ENCODE measurements at regions not wholly inside any gene's neighbourhood (a gene's known extent, or its start where the extent isn't known, plus 50 kb on each side); places are given as distances from the start of the nearest gene placed in this dataset.

DNA sequence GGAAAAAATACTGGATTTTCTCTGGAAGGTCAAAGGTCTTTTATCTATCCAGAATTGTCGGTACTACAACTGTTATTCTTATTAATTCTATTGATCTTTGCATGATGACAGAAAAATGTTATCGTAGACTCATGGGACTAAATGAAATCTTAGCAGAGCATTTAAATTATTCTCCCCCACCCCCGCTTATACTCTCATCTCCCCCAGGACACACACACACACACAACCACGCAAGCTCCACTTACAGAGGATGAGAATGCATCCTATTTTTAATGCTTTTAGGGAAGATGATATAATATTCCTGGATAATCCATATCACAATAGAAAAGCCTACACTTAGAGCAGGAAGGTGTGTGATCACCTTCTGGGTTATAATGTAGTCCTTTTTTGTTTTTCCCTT is 91.9 kb upstream of the STARD13 start (continued):
- TF ChIP-seq ZNF263 (CRISPR knock-in tag; IDR thresholded peaks at IDR 0.05; ENCODE audit: low read depth) = no peak

DNA sequence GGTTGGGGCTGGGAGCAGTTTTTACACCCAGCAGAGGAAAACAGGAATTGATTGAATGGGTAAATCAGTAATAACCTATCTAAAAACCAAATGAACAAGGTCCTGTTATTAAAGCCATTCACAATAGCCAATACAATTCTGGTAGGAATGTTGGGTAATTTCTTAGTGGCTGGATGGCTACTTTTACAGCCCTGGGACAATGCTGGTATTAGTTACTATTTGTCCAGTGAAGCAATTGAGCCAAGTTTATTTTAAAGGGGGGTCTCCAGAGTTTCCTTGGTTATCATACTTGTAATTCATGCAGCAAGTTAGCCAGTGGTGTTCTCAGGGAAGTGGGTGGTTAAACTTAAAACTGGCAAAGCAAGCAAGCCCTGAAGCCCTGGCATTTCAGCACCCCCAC is 92.3 kb upstream of the STARD13 start:
- Mint-ChIP-seq H3K4me3 (no peak overlapping the region), H3K36me3 (no peaks in the 10 kb centered on the region), H3K9me3 (no peaks in the 10 kb centered on the region), H3K4me1 (peaks cover 16% of the 10 kb centered on the region), H3K27ac (no peak overlapping the region), H3K27me3 (ENCODE audit: low read depth) (no peaks in the 10 kb centered on the region)
- ChIA-PET POLR2A (no interaction called here), CTCF (no interaction called here)
- ATAC-seq (no peak), DNase-seq (ENCODE audit: low spot score) (no peak)
- TF ChIP-seq ZNF671 (CRISPR knock-in tag; IDR thresholded peaks at IDR 0.05) (no peak), ZNF263 (CRISPR knock-in tag; IDR thresholded peaks at IDR 0.05; ENCODE audit: low read depth) (no peak), OVOL2 (CRISPR knock-in tag; IDR thresholded peaks at IDR 0.05; ENCODE audit: borderline replicate concordance) (no peak), ZNF232 (CRISPR knock-in tag; IDR thresholded peaks at IDR 0.05) (no peak)
- TF ChIP-seq, protein P1, sequence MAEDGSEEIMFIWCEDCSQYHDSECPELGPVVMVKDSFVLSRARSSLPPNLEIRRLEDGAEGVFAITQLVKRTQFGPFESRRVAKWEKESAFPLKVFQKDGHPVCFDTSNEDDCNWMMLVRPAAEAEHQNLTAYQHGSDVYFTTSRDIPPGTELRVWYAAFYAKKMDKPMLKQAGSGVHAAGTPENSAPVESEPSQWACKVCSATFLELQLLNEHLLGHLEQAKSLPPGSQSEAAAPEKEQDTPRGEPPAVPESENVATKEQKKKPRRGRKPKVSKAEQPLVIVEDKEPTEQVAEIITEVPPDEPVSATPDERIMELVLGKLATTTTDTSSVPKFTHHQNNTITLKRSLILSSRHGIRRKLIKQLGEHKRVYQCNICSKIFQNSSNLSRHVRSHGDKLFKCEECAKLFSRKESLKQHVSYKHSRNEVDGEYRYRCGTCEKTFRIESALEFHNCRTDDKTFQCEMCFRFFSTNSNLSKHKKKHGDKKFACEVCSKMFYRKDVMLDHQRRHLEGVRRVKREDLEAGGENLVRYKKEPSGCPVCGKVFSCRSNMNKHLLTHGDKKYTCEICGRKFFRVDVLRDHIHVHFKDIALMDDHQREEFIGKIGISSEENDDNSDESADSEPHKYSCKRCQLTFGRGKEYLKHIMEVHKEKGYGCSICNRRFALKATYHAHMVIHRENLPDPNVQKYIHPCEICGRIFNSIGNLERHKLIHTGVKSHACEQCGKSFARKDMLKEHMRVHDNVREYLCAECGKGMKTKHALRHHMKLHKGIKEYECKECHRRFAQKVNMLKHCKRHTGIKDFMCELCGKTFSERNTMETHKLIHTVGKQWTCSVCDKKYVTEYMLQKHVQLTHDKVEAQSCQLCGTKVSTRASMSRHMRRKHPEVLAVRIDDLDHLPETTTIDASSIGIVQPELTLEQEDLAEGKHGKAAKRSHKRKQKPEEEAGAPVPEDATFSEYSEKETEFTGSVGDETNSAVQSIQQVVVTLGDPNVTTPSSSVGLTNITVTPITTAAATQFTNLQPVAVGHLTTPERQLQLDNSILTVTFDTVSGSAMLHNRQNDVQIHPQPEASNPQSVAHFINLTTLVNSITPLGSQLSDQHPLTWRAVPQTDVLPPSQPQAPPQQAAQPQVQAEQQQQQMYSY (CRISPR knock-in tag; IDR thresholded peaks at IDR 0.05) = no peak

DNA sequence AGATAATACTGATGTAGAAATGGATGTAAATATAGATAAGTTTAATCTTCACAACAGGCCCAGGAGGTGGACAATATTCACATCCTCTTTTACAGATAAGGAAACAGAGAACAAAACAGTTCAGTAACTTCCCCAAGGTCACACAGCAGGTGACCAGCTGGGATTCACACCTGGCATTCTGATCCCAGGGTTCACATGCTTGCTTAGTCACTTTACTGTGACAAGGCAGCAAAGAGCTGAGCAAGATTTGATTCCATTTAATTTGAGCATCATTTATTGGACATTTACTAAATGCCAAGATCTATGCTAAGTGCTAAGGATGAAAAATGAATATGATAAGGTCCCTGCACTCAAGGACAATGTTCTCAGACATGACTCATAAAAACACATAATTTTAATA is 94.1 kb upstream of the STARD13 start:
- Mint-ChIP-seq H3K27me3 (ENCODE audit: low read depth) (no peaks in the 10 kb centered on the region), H3K4me1 (peaks cover 26% of the 10 kb centered on the region), H3K9me3 (no peaks in the 10 kb centered on the region), H3K4me3 (no peak overlapping the region), H3K36me3 (no peaks in the 10 kb centered on the region), H3K27ac (peak overlapping the region; percentile 49; the same call in 1 of the 2 replicates)
- ChIA-PET CTCF (interaction anchor here (0.5 to 0.7 kb wide), 2 partner anchors 12 to 1948 kb away, joined by 3 read pairs; no protein-coding TSS in a partner anchor), POLR2A (interaction anchor here (0.5 kb wide), 1 partner anchor 29 kb away, joined by 3 read pairs; no protein-coding TSS in a partner anchor)
- ATAC-seq (no peak), DNase-seq (ENCODE audit: low spot score) (peak; percentile 18)
- no peak for TF ChIP-seq SMAD4 (CRISPR knock-in tag; IDR thresholded peaks at IDR 0.05)
- TF ChIP-seq, protein P2, sequence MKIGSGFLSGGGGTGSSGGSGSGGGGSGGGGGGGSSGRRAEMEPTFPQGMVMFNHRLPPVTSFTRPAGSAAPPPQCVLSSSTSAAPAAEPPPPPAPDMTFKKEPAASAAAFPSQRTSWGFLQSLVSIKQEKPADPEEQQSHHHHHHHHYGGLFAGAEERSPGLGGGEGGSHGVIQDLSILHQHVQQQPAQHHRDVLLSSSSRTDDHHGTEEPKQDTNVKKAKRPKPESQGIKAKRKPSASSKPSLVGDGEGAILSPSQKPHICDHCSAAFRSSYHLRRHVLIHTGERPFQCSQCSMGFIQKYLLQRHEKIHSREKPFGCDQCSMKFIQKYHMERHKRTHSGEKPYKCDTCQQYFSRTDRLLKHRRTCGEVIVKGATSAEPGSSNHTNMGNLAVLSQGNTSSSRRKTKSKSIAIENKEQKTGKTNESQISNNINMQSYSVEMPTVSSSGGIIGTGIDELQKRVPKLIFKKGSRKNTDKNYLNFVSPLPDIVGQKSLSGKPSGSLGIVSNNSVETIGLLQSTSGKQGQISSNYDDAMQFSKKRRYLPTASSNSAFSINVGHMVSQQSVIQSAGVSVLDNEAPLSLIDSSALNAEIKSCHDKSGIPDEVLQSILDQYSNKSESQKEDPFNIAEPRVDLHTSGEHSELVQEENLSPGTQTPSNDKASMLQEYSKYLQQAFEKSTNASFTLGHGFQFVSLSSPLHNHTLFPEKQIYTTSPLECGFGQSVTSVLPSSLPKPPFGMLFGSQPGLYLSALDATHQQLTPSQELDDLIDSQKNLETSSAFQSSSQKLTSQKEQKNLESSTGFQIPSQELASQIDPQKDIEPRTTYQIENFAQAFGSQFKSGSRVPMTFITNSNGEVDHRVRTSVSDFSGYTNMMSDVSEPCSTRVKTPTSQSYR (CRISPR knock-in tag; IDR thresholded peaks at IDR 0.05) = no peak
- TF ChIP-seq NR1H2 (CRISPR knock-in tag; IDR thresholded peaks at IDR 0.05) = no peak
- TF ChIP-seq, protein P3, sequence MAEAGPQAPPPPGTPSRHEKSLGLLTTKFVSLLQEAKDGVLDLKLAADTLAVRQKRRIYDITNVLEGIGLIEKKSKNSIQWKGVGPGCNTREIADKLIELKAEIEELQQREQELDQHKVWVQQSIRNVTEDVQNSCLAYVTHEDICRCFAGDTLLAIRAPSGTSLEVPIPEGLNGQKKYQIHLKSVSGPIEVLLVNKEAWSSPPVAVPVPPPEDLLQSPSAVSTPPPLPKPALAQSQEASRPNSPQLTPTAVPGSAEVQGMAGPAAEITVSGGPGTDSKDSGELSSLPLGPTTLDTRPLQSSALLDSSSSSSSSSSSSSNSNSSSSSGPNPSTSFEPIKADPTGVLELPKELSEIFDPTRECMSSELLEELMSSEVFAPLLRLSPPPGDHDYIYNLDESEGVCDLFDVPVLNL (CRISPR knock-in tag; IDR thresholded peaks at IDR 0.05; ENCODE audit: borderline replicate concordance, low read depth) = no peak
- TF ChIP-seq, protein P4, sequence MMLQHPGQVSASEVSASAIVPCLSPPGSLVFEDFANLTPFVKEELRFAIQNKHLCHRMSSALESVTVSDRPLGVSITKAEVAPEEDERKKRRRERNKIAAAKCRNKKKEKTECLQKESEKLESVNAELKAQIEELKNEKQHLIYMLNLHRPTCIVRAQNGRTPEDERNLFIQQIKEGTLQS (CRISPR knock-in tag; conservative IDR thresholded peaks at IDR 0.05) = no peak
- TF ChIP-seq ZNF263 (CRISPR knock-in tag; IDR thresholded peaks at IDR 0.05; ENCODE audit: low read depth) = no peak
- no peak for TF ChIP-seq MYBL2 (CRISPR knock-in tag; IDR thresholded peaks at IDR 0.05)
- no peak for TF ChIP-seq ZNF416 (CRISPR knock-in tag; IDR thresholded peaks at IDR 0.05)
- TF ChIP-seq, protein P1 (CRISPR knock-in tag; IDR thresholded peaks at IDR 0.05) = no peak
- no peak for TF ChIP-seq GRHL2 (CRISPR knock-in tag; IDR thresholded peaks at IDR 0.05; ENCODE audit: insufficient replicate concordance, severe bottlenecking)
- TF ChIP-seq, protein P5, sequence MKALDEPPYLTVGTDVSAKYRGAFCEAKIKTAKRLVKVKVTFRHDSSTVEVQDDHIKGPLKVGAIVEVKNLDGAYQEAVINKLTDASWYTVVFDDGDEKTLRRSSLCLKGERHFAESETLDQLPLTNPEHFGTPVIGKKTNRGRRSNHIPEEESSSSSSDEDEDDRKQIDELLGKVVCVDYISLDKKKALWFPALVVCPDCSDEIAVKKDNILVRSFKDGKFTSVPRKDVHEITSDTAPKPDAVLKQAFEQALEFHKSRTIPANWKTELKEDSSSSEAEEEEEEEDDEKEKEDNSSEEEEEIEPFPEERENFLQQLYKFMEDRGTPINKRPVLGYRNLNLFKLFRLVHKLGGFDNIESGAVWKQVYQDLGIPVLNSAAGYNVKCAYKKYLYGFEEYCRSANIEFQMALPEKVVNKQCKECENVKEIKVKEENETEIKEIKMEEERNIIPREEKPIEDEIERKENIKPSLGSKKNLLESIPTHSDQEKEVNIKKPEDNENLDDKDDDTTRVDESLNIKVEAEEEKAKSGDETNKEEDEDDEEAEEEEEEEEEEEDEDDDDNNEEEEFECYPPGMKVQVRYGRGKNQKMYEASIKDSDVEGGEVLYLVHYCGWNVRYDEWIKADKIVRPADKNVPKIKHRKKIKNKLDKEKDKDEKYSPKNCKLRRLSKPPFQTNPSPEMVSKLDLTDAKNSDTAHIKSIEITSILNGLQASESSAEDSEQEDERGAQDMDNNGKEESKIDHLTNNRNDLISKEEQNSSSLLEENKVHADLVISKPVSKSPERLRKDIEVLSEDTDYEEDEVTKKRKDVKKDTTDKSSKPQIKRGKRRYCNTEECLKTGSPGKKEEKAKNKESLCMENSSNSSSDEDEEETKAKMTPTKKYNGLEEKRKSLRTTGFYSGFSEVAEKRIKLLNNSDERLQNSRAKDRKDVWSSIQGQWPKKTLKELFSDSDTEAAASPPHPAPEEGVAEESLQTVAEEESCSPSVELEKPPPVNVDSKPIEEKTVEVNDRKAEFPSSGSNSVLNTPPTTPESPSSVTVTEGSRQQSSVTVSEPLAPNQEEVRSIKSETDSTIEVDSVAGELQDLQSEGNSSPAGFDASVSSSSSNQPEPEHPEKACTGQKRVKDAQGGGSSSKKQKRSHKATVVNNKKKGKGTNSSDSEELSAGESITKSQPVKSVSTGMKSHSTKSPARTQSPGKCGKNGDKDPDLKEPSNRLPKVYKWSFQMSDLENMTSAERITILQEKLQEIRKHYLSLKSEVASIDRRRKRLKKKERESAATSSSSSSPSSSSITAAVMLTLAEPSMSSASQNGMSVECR (CRISPR knock-in tag; IDR thresholded peaks at IDR 0.05; ENCODE audit: borderline replicate concordance) = no peak
- no peak for TF ChIP-seq JUN (CRISPR knock-in tag; IDR thresholded peaks at IDR 0.05)
- TF ChIP-seq NR3C1 (CRISPR knock-in tag; conservative IDR thresholded peaks at IDR 0.05; ENCODE audit: low read depth) = no peak
- no peak for TF ChIP-seq SP1 (CRISPR knock-in tag; conservative IDR thresholded peaks at IDR 0.05)
